RCC 7860 (cell line): ENCODE measurements at regions not wholly inside any gene's neighbourhood (a gene's known extent, or its start where the extent isn't known, plus 50 kb on each side); places are given as distances from the start of the nearest gene placed in this dataset.
"Not testable (repeated sequence)": the region's sequence is repeated elsewhere in the genome, so short reads cannot be mapped to it uniquely, and the experiment has no call there.

Experiments
- DNase-seq: peaks from one replicate; pipeline ENCODE4 v3.0.0-alpha.2; 2015; ENCODE audit warnings: low spot score
- FAIRE-seq: peaks from 2 replicates; lab custom pipeline; 2012; peaks lifted over from hg19 to GRCh38; lab: Jason Lieb, UNC

- no peak for DNase-seq
- no peak for FAIRE-seq
Measured at GRCh38 chrX:39425124-39425806, 624.0 kb downstream of the MID1IP1 start.

GRCh38 chrX:39426101-39426500 is 624.8 kb downstream of the MID1IP1 start:
- DNase-seq (no peak), FAIRE-seq (no peak)

- DNase-seq (no peak), FAIRE-seq (no peak)
Measured at GRCh38 chrX:39427492-39427891, 626.2 kb downstream of the MID1IP1 start.

DNA sequence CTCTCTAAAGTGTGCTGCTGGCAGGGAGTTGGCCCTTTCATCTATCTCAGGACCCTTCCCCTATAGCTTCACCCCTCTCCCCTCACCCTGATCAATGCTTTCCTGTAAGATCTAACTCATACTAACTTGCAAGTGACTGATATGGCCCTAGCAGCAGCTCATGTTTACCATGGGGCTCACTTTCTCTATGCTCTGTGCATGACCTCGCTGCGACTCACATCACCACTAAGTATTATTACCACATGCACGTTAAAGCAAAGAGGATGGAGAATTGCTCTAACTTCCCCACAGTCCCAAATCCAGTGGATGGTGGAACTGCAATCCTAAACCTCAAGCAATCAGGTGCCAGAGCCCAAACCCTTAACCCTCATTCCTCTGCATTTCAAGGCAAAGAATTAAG is 626.6 kb downstream of the MID1IP1 start:
- DNase-seq: peak; percentile 9
- no peak for FAIRE-seq

DNA sequence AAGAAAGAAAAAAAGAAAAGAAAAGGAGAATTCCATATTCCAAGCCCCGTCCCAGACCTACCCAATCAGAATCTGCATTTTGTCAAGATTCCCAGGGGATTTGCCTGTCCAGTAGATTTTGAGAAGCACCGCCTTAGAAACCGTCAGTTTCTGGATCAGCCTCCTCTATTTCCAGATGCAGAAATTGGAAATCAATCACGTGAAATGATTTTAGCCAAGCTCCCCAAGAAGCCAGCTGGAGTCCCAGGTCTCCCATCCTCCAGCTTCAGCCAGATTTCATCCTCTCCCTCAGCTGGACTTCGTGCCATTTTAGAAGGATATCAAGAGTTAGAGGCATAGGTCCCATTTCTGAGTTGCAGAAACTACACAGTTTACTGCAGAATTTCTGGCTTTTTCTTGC is 629.3 kb downstream of the MID1IP1 start:
- no peak for DNase-seq
- no peak for FAIRE-seq

- FAIRE-seq (no peak), DNase-seq (no peak)
Measured at GRCh38 chrX:39431893-39432292, 630.6 kb downstream of the MID1IP1 start.

- not testable (repeated sequence) for DNase-seq, FAIRE-seq
Measured at GRCh38 chrX:39434671-39435070, 633.4 kb downstream of the MID1IP1 start.

- not testable (repeated sequence) for DNase-seq, FAIRE-seq
Measured at GRCh38 chrX:39436538-39436937, 635.3 kb downstream of the MID1IP1 start.

GRCh38 chrX:39437670-39438441 is 636.6 kb downstream of the MID1IP1 start:
- FAIRE-seq: no peak

GRCh38 chrX:39438603-39439602 is 637.6 kb downstream of the MID1IP1 start:
- DNase-seq (no peak), FAIRE-seq (no peak)

More at GRCh38 chrX:39437670-39438441, 636.6 kb downstream of the MID1IP1 start:
- DNase-seq: no peak

DNA sequence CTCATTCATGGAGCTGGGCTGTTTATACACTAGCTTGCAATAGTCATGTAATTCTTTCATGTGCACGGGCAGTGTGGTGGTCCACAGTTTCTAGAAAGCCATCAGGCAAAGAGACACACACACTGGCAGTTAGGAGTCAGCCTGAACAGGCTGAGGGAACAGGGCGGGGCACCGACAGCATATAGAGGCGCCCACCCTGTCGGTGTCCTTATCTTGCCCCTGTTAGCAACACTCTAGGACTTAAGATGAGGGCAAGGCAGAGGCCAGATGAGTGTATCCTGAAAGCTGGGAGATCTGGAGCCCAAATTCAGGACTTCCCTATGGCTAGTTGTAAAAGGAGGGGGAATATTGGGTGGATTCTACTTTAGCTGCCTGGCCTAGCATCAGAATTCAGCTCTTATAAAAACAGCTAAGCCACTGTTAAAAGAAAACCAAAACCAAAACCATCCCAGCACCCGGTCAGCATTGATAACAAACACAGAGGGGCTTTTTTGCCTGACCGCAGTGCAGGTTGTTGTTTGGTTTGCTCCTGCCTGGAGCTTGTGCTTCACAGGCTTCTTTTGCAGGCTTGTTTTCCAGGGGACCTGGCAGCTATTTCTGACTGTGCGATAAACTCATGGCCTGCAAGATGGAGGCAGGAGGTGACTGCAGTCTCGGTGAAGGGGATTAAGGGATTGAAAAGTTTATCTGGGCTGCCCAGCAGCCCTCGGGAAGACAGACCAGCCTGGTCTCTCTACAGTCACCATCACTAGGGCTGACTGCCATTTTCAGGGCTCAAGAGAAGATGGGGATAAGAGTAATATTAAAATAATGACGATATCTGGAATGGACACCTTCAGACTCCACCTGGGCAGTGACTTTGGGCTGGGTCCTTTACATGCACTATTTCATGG is 638.9 kb downstream of the MID1IP1 start:
- DNase-seq (no peak), FAIRE-seq (no peak)

DNA sequence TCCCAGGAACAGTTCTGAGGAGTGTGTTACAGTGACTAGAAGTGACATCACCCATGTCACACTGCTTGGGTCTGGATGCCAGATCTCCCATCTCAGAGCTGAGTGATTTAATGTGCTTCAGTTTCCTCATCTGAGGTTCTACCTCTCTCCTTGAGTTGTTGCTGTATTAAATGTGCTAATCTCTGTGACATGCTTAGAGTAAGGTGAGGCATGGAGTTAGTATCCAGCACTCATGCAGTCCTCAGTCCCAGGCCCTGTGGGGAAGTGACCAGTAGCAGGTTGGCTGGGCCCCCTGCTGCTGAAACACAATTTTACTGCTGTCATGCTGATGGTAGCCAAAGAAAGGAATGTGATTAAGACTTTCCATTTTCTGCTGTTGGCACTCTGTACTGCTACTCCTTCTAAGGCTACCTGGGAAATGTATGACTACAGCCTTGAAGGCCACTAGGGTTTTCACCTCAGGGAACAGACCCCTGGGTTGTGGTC is 639.6 kb downstream of the MID1IP1 start:
- FAIRE-seq (no peak), DNase-seq (peak; percentile 7)

GRCh38 chrX:39442332-39442731 is 641.1 kb downstream of the MID1IP1 start:
- DNase-seq (peak; percentile 3), FAIRE-seq (no peak)

GRCh38 chrX:39443240-39443639 is 642.0 kb downstream of the MID1IP1 start:
- DNase-seq: peak; percentile 58
- peak; percentile 42 for FAIRE-seq

DNA sequence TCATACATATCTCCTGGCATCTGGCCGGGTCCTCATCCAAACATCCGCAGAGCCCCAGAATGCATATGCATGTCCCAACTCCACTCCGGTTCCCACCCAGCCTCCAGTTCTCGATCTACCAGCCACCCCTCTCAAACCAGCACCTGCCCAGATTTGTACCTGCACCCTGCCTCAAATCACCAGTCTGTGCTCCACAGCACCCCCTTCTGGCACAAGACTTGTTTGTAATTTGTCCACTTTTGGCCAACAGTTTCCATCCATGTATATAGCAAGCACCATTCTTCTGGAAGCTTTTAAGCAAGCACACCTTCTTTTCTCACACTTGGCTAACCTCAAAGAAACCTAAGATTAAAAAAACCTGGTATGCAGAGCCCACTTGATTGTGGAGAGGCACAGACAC is 644.1 kb downstream of the MID1IP1 start:
- no peak for DNase-seq
- no peak for FAIRE-seq

GRCh38 chrX:39449352-39449751 is 648.1 kb downstream of the MID1IP1 start:
- DNase-seq: no peak
- FAIRE-seq: no peak

- no peak for FAIRE-seq
- no peak for DNase-seq
Measured at GRCh38 chrX:39450234-39450977, 647.4 kb downstream of the BCOR start.

- no peak for FAIRE-seq
- DNase-seq: no peak
Measured at GRCh38 chrX:39451046-39451445, 646.7 kb downstream of the BCOR start.

DNA sequence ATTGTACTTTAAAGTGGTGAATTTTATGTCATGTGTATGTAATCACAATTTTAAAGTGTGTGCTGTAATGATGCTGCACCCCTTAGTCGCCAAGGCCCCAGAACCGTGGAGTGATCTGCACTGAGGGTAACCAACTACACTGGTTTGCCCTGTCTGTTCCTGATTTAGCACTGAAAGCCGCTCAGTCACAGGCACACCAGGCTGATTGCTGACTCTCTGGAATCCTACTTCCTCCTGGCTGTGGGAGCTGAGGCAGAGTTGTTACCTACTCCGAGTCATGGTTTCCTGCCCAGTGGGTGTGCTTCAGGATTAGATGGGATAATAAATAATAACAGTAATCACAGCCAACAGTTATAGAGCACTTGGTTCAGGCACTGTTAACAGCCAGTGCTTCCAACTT is 645.4 kb downstream of the BCOR start:
- DNase-seq: no peak
- no peak for FAIRE-seq
